MCF 10A (cell line): ENCODE measurements at regions not wholly inside any gene's neighbourhood (a gene's known extent, or its start where the extent isn't known, plus 50 kb on each side); places are given as distances from the start of the nearest gene placed in this dataset.

Experiments
- BruUV-seq: library from RNA; stranded (reverse); fragments of 400-500 nt; replicated peaks from 2 replicates; lab custom pipeline; 2021; lab: Mats Ljungman, UMichigan
- CTCF ChIA-PET: fragments of 300-600 bp; sonication (Branson Sonifier 250); formaldehyde crosslinking; extraction: SDS; loops from one replicate; lab custom pipeline; 2021; ENCODE audit warnings: antibody characterized with exemption, inconsistent platforms; lab: Yijun Ruan, JAX
- POLR2A ChIA-PET: fragments of 300-600, 350-650 bp; sonication (Branson Sonifier 250); formaldehyde crosslinking; extraction: SDS; loops from one replicate; lab custom pipeline; 2020; ENCODE audit warnings: antibody characterized with exemption, inconsistent platforms; lab: Yijun Ruan, JAX
- DNase-seq: peaks from one replicate; pipeline ENCODE4 v3.0.0-alpha.2; 2018; ENCODE audit not compliant: unreplicated experiment
- H3K27ac Mint-ChIP-seq: one replicate; pipeline ENCODE4 v1.8.0; 2022; ENCODE audit warnings: mild to moderate bottlenecking, low read depth, mixed read lengths; ENCODE audit not compliant: unreplicated experiment
- H3K27me3 Mint-ChIP-seq: one replicate; pipeline ENCODE4 v1.8.0; 2022; ENCODE audit warnings: mixed read lengths; ENCODE audit not compliant: insufficient read depth, unreplicated experiment
- H3K36me3 Mint-ChIP-seq: one replicate; pipeline ENCODE4 v1.8.0; 2022; ENCODE audit warnings: mild to moderate bottlenecking, moderate library complexity, mixed read lengths; ENCODE audit not compliant: insufficient read depth, unreplicated experiment
- H3K4me1 Mint-ChIP-seq: one replicate; pipeline ENCODE4 v1.8.0; 2022; ENCODE audit warnings: mixed read lengths; ENCODE audit not compliant: insufficient read depth, unreplicated experiment
- H3K4me3 Mint-ChIP-seq: one replicate; pipeline ENCODE4 v1.8.0; 2022; ENCODE audit warnings: mild to moderate bottlenecking, moderate library complexity, mixed read lengths; ENCODE audit not compliant: unreplicated experiment
- H3K9me3 Mint-ChIP-seq: one replicate; pipeline ENCODE4 v1.8.0; 2022; ENCODE audit warnings: mixed read lengths; ENCODE audit not compliant: unreplicated experiment
- intact Hi-C: fragments of 100-400 bp; cut with micrococcal nuclease; formaldehyde crosslinking; loops from 2 replicates; pipeline ENCODE4 v1.14.1; 2022
- TF ChIP-seq, protein P1 (sequence below): fragments of 200-600 bp; IDR thresholded peaks from one replicate; pipeline ENCODE4 v1.8.0; 2022; ENCODE audit warnings: antibody characterized with exemption, mild to moderate bottlenecking; ENCODE audit not compliant: unreplicated experiment

DNA sequence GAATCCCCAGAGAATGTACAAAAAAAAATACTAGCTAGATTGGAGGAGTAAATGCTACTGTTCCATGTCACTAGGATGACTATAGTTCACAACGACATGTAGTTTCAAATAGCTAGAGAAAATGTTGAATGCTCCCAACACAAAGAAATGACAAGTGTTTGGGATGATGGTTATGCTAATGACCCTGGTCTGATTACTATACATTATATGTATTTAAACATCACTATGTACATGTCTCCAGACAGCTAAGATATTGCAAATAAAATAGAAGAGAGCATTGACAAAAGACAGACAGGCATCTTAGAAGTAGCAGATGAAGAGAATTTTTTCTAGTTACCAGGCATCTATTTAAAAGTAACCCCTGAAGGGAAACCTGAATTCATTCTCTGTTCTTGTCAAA lies 281.6 kb upstream of the SLC16A7 start:
- Mint-ChIP-seq H3K9me3 (peaks cover 6% of the 10 kb centered on the region), H3K36me3 (no peaks in the 10 kb centered on the region), H3K4me3 (no peak overlapping the region), H3K27ac (no peak overlapping the region), H3K27me3 (no peaks in the 10 kb centered on the region), H3K4me1 (no peaks in the 10 kb centered on the region)
- no TSS peak for BruUV-seq
- CTCF ChIA-PET = interaction anchor here (1.0 kb wide), 1 partner anchor 20 kb away, joined by 3 read pairs; no protein-coding TSS in a partner anchor
- POLR2A ChIA-PET = no interaction called here
- no peak for DNase-seq
- intact Hi-C loops = no loop called here
- TF ChIP-seq, protein P1, sequence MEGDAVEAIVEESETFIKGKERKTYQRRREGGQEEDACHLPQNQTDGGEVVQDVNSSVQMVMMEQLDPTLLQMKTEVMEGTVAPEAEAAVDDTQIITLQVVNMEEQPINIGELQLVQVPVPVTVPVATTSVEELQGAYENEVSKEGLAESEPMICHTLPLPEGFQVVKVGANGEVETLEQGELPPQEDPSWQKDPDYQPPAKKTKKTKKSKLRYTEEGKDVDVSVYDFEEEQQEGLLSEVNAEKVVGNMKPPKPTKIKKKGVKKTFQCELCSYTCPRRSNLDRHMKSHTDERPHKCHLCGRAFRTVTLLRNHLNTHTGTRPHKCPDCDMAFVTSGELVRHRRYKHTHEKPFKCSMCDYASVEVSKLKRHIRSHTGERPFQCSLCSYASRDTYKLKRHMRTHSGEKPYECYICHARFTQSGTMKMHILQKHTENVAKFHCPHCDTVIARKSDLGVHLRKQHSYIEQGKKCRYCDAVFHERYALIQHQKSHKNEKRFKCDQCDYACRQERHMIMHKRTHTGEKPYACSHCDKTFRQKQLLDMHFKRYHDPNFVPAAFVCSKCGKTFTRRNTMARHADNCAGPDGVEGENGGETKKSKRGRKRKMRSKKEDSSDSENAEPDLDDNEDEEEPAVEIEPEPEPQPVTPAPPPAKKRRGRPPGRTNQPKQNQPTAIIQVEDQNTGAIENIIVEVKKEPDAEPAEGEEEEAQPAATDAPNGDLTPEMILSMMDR = no peak

DNA sequence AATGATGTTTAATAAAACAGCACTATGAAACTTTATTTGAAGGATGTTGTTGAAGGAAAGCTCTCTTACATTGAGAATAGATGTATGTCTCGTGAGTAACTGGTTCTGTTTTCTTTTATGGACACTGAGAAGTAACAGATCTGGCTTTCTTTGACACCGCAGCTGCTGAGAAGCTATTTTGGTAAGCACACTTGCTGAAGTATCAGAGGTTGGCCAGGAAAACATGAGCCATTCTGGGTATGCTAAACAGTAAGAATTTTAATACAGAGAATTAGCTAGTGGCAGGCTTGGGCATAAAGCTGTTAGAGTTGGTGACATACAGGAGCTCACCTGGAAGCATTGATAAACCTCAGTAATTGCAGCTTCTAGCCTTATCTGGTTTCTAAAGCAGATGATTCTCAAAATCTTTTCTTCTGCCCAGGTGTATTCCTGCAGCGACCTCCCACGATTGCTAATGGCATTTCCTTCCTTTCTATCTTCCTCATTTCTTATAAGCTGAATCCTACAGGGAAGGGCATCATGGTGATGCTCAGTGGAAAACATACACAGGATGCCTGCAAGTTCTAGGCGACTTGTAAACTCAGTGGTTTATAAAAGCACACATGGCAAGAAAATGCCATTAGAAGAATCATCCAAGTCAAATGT lies 291.6 kb upstream of the SLC16A7 start:
- Mint-ChIP-seq H3K36me3 (no peaks in the 10 kb centered on the region), H3K9me3 (no peaks in the 10 kb centered on the region), H3K27me3 (no peaks in the 10 kb centered on the region), H3K4me3 (no peak overlapping the region), H3K4me1 (no peaks in the 10 kb centered on the region), H3K27ac (no peak overlapping the region)
- POLR2A ChIA-PET = interaction anchor here (2.1 kb wide), 1 partner anchor 10 kb away, joined by 7 read pairs; no protein-coding TSS in a partner anchor
- TF ChIP-seq, protein P1 = no peak
- DNase-seq = no peak
- no TSS peak for BruUV-seq
- intact Hi-C loops = no loop called here
- CTCF ChIA-PET = interaction anchor here (0.6 kb wide), 1 partner anchor 9 kb away, joined by 3 read pairs; no protein-coding TSS in a partner anchor

DNA sequence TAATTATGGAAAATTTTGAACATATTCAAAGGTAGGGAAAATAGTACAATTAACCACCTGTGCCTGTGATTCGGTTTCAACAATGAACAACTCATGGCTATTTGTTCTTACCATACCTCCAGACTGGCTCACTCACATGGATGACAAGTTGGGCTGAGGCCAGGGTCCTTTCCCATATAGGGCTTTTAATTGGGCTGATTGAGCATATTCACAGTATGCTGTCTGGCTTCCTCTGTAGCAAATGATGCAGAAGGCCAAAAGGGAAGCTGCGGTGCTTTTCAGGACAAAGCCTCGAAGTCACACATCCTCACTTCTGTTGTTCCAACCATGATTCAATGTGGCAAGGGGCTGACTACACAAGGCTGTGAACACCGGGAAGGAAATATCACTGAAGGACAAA lies 297.5 kb upstream of the SLC16A7 start:
- TF ChIP-seq, protein P1 = no peak
- POLR2A ChIA-PET = no interaction called here

DNA sequence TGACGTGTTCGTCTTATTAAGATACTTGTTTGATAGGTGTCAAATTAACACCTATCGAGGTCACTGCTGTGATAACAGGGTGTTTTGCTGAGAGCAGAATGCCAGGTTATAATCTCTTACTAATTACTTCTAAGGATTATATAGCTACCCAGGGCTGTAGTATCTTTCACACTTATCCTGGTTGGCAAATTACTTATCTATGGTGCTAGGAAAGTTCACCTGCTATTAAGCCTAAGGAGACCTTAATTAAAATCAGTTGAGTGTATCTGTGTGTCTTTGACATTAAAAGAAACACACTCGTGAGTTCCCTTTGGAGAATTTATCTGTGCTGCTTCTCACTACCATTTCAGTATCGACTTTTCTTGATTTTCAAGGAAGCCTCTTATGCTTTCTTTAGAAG lies 301.6 kb upstream of the SLC16A7 start:
- H3K4me1 Mint-ChIP-seq = no peaks in the 10 kb centered on the region
- H3K4me3 Mint-ChIP-seq = no peak overlapping the region
- TF ChIP-seq, protein P1 = no peak
- H3K27me3 Mint-ChIP-seq = no peaks in the 10 kb centered on the region
- no peak for DNase-seq
- H3K36me3 Mint-ChIP-seq = no peaks in the 10 kb centered on the region
- intact Hi-C loops = no loop called here
- BruUV-seq = no TSS peak
- no peak overlapping the region for H3K27ac Mint-ChIP-seq
- ChIA-PET POLR2A (interaction anchor here (1.6 kb wide), 1 partner anchor 9 kb away, joined by 7 read pairs; no protein-coding TSS in a partner anchor), CTCF (interaction anchor here (0.9 kb wide), 1 partner anchor 10 kb away, joined by 3 read pairs; no protein-coding TSS in a partner anchor)
- H3K9me3 Mint-ChIP-seq = peaks cover 7% of the 10 kb centered on the region

More for the DNA sequence above, 297.5 kb upstream of the SLC16A7 start:
- intact Hi-C loops = no loop called here
- no TSS peak for BruUV-seq
- Mint-ChIP-seq H3K27me3 (no peaks in the 10 kb centered on the region), H3K4me3 (no peak overlapping the region), H3K36me3 (no peaks in the 10 kb centered on the region), H3K27ac (no peak overlapping the region), H3K9me3 (peaks cover 7% of the 10 kb centered on the region), H3K4me1 (no peaks in the 10 kb centered on the region)
- CTCF ChIA-PET = no interaction called here
- DNase-seq = no peak
